HG03378 (cell line): ENCODE measurements at regions not wholly inside any gene's neighbourhood (a gene's known extent, or its start where the extent isn't known, plus 50 kb on each side); places are given as distances from the start of the nearest gene placed in this dataset.

Source experiments
- ATAC-seq: cut with Tn5 transposase; IDR thresholded peaks from one replicate; pipeline ENCODE4 v1.9.1; 2021; ENCODE audit warnings: mild to moderate bottlenecking, moderate library complexity; ENCODE audit not compliant: unreplicated experiment

- ATAC-seq = no peak
Observed at GRCh38 chr18:42604820-42605219, 510.7 kb downstream of the RIT2 start.

GRCh38 chr18:42606886-42607495 is 508.5 kb downstream of the RIT2 start:
- no peak for ATAC-seq

- no peak for ATAC-seq
Observed at GRCh38 chr18:42611134-42611533, 504.4 kb downstream of the RIT2 start.

- no peak for ATAC-seq
Observed at GRCh38 chr18:42614619-42615293, 500.7 kb downstream of the RIT2 start.

DNA sequence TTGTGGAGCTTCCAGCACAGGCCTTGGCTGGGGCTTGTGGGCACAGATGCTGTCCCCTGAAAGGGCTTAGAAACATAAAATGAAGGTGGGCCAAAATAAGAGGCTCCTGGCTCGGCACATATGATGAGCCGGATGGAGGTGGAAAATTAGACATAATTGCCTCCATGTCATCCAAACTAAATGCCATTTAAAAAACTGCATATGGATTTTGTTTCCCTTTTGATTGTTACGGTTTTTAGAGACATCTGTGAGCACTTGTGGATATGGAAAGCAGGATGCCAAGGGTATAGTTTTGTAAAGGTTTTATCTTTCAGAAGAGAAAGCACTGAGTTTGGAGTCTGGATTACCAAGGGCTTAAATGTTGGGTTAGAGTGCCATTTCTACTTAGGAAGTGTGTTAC is 498.3 kb downstream of the RIT2 start:
- no peak for ATAC-seq

GRCh38 chr18:42619771-42620170 is 495.7 kb downstream of the RIT2 start:
- no peak for ATAC-seq

DNA sequence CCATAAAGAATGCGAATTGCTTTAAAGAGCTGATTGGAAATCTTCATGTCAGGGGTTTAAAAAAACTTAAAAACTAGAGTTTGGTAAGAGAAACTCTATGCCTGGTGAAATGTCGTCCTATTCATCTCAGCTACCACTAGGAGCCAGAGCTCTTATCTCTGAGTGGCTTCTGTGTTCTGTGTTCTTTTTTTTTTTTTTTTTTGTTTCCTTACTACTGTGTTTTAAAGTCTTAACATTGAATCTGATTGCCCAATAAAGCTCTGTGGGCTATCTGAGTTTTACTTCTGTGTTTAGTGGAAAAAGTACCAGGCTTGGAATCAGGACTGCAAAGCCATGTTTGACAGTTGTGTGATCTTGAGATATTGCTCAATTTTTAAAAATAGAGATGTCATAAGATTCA is 494.8 kb downstream of the RIT2 start:
- no peak for ATAC-seq

DNA sequence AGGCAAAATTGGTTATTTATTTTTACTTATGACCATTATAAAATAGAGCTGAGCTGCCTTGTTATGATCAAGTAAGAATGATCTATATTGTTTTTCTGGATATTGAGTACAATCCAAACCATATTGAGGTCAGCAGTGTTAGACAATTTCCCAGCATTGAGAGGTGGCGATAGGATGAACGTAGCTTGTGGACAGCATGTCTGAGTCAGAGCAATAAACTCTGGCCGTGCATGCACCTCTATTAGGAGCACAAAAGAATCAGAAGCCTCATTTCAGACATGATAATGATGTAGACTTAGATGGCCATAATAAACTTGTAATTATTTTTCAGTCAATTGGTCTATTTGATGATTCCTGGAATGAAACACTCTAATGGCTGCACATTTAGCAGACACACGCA is 491.6 kb downstream of the RIT2 start:
- ATAC-seq = no peak

- ATAC-seq = no peak
Observed at GRCh38 chr18:42632801-42633200, 482.7 kb downstream of the RIT2 start.

DNA sequence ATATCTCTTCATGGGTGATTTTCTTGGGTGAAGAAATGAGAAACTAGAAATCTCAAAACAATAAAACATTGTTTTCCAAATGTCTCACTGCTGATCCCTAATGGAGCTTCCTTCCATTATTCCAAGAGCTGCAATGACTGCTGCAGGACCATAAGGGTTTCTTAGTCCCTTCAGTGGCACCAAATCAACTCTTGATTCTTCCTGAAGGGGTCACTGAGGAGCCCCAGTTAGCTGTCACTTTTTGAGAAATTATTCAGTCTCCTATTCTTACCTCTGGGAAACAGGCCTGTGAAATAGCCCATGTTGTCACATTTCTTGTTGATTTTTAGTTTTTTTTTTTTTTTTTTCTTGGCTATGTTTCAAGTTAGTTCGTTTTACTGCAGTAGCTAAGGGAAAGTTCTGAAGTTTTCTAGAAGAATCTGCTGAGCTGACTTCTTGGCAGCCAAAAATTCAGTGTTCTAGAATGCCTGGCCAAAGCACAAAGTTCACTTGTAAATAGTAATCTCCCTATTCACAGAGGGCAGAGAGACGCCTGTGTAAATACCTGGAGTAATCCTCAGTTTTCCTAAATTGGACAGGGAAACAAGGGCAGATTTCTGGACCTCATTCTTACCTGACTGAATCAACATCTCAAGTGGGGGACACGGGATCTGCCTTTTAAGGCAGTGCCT is 480.0 kb downstream of the RIT2 start:
- ATAC-seq = no peak

DNA sequence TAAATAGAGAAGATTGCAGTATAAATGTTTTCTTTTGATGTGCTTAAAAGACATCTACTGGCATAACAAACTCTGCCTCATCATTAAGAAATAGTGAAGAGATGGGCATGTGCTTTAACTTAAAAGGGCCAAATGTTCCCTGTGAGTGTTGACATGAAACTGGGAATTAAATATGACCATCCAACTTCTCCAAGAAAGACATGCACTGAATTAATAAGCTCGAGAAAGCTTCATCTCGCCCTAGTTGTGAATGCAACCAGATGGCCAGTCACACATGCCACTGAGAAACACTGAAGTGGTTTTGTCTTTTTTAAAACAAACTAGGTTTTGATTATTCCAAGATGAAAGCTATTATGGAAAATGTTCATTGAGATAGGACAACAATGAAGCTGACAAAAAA is 479.2 kb downstream of the RIT2 start:
- ATAC-seq = no peak

GRCh38 chr18:42640160-42640559 is 475.3 kb downstream of the RIT2 start:
- ATAC-seq = no peak

GRCh38 chr18:42641996-42642395 is 473.5 kb downstream of the RIT2 start:
- no peak for ATAC-seq

DNA sequence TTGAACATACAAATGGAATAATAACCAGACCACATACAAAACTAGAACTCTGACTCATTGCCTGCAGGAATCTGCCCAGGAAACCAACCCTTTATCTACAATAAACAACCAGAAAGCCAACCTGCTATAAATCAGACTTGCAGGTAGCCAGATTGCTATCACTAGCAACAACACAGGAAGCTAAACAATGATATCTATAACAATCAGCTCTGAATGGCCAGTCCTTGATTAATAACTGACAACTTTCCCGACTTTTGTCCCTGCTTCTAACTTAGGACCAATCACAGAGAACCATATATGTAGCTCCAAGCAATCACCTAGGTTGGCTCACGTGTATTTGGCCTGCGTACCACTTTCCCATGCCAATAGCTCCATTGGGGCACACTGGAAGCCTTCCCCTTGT is 470.8 kb downstream of the RIT2 start:
- ATAC-seq = no peak

- no peak for ATAC-seq
Observed at GRCh38 chr18:42649331-42650035, 466.0 kb downstream of the RIT2 start.

DNA sequence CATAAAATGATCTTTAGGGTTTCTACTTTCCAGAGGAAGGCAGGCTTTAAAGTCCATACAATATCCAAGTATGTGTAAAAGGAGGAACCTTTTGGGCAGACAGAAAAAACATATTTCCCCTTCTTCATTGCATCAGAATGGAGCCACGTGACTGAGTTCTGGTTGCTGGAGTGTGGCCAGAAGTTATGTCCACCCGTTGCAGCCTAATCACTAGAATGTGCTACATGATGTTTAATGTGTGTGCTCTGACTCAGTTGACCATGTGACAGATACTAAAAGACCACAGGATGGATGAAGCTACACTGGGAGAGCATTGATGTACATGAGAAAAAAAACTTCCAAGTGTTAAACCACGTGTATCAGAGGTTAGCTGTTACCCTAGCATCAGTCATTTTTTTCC is 460.9 kb downstream of the RIT2 start:
- ATAC-seq = no peak

DNA sequence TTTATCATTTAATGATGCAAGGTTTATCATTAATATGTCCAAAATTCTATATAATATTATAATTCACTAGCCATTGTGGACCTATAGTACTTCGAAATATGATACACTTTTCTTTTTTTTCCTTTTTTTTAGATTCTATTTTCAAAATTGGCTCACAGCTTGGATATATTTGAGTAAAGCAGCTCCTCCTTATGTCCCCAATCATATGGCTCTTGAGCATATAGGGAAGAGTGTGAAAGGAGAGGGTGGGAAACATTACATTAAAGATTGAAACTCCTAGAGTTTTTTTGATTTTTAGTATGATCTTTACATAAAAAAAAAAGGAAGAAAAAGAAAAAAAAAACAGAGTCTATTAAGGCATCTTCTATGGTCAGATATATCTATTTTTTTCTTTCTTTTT is 457.9 kb downstream of the RIT2 start:
- no peak for ATAC-seq

- no peak for ATAC-seq
Observed at GRCh38 chr18:42658171-42658570, 457.3 kb downstream of the RIT2 start.

- no peak for ATAC-seq
Observed at GRCh38 chr18:42659187-42659586, 456.3 kb downstream of the RIT2 start.

DNA sequence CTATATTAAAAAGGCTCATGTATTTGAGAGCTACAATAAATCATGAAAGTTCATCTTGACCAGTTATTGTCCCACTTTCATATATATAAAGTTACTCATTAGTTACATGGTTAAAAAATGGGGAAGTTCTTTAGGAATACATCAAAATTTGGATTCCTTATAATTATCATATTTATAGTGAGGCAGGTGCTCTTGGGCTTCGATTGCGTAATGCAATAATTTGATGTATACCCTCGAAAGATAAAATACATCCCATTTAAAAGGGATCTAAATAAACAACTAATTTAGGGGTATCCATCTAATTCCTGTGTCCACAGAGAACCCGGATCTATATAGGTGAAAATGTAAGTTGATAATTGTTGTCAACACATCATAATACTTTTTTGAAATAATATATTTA is 444.6 kb downstream of the RIT2 start:
- no peak for ATAC-seq

DNA sequence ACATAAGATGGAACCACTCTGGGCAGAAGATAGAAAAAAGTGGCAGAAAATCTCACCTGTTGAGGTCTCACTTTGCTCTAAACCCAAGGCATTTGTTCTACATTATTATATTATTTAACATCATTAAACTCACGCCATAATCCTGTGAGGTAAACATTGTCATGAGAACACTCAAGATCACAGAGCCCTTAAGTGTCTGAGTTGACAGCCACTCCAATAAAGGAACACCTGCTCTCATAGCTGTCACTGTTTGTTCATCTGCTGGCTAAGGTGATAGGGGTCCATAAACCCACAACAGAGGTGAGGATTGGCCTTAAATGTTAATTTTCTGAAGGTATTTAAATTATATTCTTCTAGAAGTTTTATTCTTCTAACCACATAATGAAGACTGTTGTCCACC is 439.7 kb downstream of the RIT2 start:
- no peak for ATAC-seq

DNA sequence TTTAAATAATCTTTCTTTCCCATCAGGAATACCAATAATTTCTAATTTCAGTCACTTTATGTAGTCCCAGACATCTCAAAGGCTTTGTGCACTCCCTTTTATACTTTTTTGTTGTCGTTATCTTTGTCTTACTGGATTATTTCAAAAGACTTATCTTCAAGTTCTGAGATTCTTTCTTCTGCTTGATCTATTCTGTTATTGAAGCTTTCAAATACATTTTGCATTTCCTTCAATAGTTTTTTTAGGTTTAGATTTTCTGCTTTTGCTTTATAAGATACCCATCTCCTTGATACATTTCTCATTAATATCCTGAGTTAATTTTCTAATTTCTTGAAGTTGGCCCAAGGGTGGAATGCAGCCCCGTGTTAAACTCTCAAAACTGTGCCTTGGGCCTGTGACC is 432.4 kb downstream of the RIT2 start:
- ATAC-seq = no peak
